Testis (tissue), 2 donors: ENCODE measurements at regions not wholly inside any gene's neighbourhood (a gene's known extent, or its start where the extent isn't known, plus 50 kb on each side); places are given as distances from the start of the nearest gene placed in this dataset.

Experiments used
- DNase-seq: peaks from one replicate; pipeline ENCODE4 v3.0.0-alpha.2; 2019
- H3K27ac ChIP-seq, 2 donors: fragments of 200-600 bp; sonication (generic); one replicate each; pipeline ENCODE4 v1.5.1; 2019
- H3K27me3 ChIP-seq: fragments of 200-600 bp; sonication (generic); one replicate; pipeline ENCODE4 v1.5.1; 2019
- H3K36me3 ChIP-seq: fragments of 200-600 bp; sonication (generic); one replicate; pipeline ENCODE4 v1.5.1; 2017; ENCODE audit warnings: low read depth; ENCODE audit errors: missing control alignments
- H3K4me1 ChIP-seq: fragments of 200-600 bp; sonication (generic); one replicate; pipeline ENCODE4 v1.5.1; 2019
- H3K4me3 ChIP-seq, 2 donors: fragments of 200-600 bp; sonication (generic); one replicate each; pipeline ENCODE4 v1.5.1; 2017 to 2019
- H3K9me3 ChIP-seq: fragments of 200-600 bp; sonication (generic); one replicate; pipeline ENCODE4 v1.5.1; 2017
- POLR2A ChIP-seq: fragments of 450-650 bp; IDR thresholded peaks from one replicate; pipeline ENCODE4 v1.6.1; 2017; ENCODE audit warnings: antibody characterized with exemption, mild to moderate bottlenecking, moderate library complexity
- WGBS, 2 donors: methylation state at CpG; one replicate each; pipeline ENCODE4 v1.1.5; 2018; 5-methylcytosine and 5-hydroxymethylcytosine counted together
- intact Hi-C: fragments of 100-400 bp; cut with DNase I; formaldehyde crosslinking; loops from one replicate; pipeline ENCODE4 v1.15.1; 2023; ENCODE audit warnings: low total_unique reads
- TF ChIP-seq, protein P1 (sequence below), 3 experiments: fragments of 450-650 bp in 2 of 3; fragments of 200-600 bp in 1 of 3; sonication (generic) in 1 of 3; IDR thresholded peaks; one replicate each; pipeline ENCODE4 v1.5.1; 2016 to 2019; ENCODE audit warnings: antibody characterized with exemption in 3 of 3, mild to moderate bottlenecking in 2 of 3, moderate library complexity in 1 of 3

DNA sequence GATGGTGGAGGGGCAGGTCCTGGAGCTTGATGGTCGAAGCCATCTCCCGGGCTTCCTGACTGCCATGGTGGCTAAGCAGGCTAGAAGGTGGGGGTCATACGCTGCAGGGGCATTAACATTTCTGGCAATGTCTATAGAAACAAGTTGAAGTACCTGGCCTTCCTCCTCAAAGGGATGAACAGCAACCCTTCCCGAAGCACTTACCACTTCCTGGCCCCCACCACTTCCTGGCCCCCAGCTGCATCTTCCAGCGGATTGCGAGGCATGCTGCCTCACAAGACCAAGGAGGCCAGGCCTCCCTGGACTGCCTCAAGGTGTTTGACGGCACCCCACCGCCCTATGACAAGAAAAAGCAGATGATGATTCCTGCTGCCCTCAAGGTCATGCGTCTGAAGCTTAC, 97.0 kb upstream of the MOCS2 start:
- intact Hi-C loops: no loop called here
- no peaks in the 10 kb centered on the region for H3K36me3 ChIP-seq
- no peaks in the 10 kb centered on the region for H3K27me3 ChIP-seq

DNA sequence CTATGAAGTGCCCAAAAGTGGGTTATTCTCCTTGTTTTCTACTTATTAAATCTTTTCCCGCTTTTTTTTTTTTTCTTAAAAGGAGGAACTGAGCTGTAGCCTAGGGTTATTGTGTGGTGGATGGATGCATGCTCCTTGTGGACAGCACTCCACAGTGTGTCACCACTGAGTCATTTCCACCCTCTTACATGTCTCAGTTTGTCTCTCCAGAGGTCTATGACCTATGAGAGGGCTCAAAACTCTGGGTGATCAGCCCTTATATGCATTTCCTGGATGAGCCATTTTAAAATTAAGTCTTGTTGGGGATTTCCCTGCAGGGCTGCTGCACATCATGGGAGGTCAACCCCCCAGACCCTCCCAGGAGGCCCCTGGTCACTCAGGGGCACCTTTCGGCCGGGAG, 102.2 kb upstream of the MOCS2 start:
- H3K27me3 ChIP-seq: no peaks in the 10 kb centered on the region
- 86 to 93% methylated on average over 3 of the region's 3 CpGs for WGBS, 2 donors
- H3K27ac ChIP-seq: no peak overlapping the region
- intact Hi-C loops: no loop called here
- TF ChIP-seq POLR2A: no peak
- TF ChIP-seq, protein P1, sequence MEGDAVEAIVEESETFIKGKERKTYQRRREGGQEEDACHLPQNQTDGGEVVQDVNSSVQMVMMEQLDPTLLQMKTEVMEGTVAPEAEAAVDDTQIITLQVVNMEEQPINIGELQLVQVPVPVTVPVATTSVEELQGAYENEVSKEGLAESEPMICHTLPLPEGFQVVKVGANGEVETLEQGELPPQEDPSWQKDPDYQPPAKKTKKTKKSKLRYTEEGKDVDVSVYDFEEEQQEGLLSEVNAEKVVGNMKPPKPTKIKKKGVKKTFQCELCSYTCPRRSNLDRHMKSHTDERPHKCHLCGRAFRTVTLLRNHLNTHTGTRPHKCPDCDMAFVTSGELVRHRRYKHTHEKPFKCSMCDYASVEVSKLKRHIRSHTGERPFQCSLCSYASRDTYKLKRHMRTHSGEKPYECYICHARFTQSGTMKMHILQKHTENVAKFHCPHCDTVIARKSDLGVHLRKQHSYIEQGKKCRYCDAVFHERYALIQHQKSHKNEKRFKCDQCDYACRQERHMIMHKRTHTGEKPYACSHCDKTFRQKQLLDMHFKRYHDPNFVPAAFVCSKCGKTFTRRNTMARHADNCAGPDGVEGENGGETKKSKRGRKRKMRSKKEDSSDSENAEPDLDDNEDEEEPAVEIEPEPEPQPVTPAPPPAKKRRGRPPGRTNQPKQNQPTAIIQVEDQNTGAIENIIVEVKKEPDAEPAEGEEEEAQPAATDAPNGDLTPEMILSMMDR (IDR thresholded peaks at IDR 0.05): no peak
- no peaks in the 10 kb centered on the region for H3K36me3 ChIP-seq
- H3K9me3 ChIP-seq: no peaks in the 10 kb centered on the region
- no peak for DNase-seq
- H3K4me1 ChIP-seq: no peaks in the 10 kb centered on the region
- no peak overlapping the region for H3K4me3 ChIP-seq

More for the DNA sequence above, 97.0 kb upstream of the MOCS2 start:
- no peaks in the 10 kb centered on the region for H3K4me1 ChIP-seq
- WGBS, 2 donors: 90 to 93% methylated on average over 7 to 9 of the region's 9 CpGs
- no peak overlapping the region for H3K4me3 ChIP-seq
- no peaks in the 10 kb centered on the region for H3K9me3 ChIP-seq
- H3K27ac ChIP-seq: no peak overlapping the region
- no peak for DNase-seq
- TF ChIP-seq, protein P1 (IDR thresholded peaks at IDR 0.05): no peak

DNA sequence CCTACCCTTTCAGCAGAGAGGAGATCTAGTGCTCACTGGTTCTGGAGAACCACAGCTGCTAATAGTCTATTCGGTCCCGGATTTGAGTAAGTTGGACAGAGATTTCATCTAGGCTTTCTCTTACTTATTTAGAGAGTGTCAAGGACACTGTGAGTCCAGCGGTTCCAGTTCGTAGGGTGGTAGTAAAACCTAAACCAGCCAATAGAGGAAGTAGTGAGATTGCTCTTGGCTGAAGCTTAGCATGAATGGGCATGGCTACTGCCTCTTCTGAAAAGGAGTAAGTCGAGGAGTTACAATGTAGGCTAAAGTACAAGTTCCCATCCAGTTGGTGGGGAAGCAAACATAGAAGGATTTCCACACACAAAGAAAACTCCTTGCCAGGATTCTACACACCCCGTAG, 109.6 kb upstream of the MOCS2 start:
- no peaks in the 10 kb centered on the region for H3K36me3 ChIP-seq
- H3K4me3 ChIP-seq: no peak overlapping the region
- H3K27me3 ChIP-seq: no peaks in the 10 kb centered on the region
- DNase-seq: no peak
- H3K4me1 ChIP-seq: no peaks in the 10 kb centered on the region
- H3K27ac ChIP-seq: no peak overlapping the region
- H3K9me3 ChIP-seq: no peaks in the 10 kb centered on the region
- 70 to 76% methylated on average over 6 of the region's 6 CpGs for WGBS, 2 donors
- intact Hi-C loops: no loop called here
- TF ChIP-seq, protein P1 (IDR thresholded peaks at IDR 0.05): no peak
- TF ChIP-seq POLR2A: no peak

DNA sequence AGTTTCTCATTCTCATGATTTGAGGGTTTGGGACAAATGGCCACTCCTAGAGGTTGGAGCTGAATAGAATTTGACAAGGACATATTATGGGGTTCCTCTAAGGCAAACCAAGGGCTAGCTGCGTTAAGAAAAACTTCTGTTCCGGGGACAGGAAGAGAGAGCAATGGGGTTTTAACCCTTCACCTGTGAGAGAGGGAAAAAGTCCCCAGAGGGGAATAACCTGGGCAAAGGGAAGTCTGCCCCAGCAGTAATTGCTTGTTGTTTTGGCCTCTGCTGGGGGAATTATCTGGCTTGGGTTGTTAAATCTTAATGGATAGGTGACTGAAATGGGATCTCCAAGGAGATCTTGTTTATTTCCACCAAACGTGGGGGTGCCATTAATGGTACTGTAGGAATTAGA, 110.1 kb upstream of the MOCS2 start:
- Histone ChIP-seq H3K27ac (no peak overlapping the region), H3K4me1 (no peaks in the 10 kb centered on the region), H3K9me3 (no peaks in the 10 kb centered on the region), H3K4me3 (no peak overlapping the region), H3K27me3 (no peaks in the 10 kb centered on the region), H3K36me3 (no peaks in the 10 kb centered on the region)
- 73 to 79% methylated on average over 3 of the region's 3 CpGs for WGBS, 2 donors
- intact Hi-C loops: no loop called here
- TF ChIP-seq, protein P1 (IDR thresholded peaks at IDR 0.05): no peak
- no peak for TF ChIP-seq POLR2A
- DNase-seq: no peak

DNA sequence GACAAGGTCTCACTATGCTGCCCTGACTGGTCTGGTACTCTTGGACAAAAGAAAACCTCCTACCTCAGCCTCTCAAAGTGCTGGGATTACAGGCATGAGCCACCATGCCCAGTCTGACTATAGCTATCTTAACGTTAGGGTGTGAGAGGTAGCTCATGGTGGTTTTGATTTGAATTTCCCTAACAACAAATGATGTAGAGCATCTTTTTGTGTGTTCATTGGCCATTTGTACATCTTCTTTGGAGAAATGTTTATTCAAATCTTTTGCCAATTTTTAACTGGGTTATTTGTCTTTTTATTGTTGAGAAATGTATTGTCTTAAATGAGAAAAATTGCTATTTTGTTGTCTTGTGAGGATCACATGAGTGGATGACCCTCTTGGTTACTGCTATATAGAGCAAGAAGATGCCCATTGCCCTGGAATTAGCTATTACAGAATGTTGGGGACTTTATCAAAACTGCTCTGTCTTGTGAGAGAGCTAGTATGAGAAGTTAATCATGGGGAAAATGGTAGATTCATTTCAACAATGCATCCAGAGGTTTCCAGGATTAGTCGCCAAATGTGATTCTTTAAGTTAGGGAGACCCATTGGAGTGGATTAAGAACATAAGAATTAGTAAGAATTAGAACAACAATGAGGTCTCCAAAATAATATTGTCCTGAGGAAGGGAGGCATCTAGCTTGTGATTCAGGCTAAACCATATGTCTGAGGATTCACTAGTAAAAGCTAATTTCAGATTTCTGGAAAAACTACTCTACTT, 124.3 kb upstream of the MOCS2 start:
- Histone ChIP-seq H3K4me1 (no peaks in the 10 kb centered on the region), H3K27ac (no peak overlapping the region), H3K36me3 (no peaks in the 10 kb centered on the region), H3K9me3 (no peaks in the 10 kb centered on the region), H3K4me3 (no peak overlapping the region), H3K27me3 (no peaks in the 10 kb centered on the region)
- TF ChIP-seq, protein P1 (IDR thresholded peaks at IDR 0.05): no peak
- no peak for TF ChIP-seq POLR2A
- intact Hi-C loops: no loop called here
- 44 to 90% methylated on average over 2 of the region's 2 CpGs for WGBS, 2 donors
- no peak for DNase-seq
